Trophoblast cell (in vitro differentiated cells and primary cell): ENCODE measurements at regions not wholly inside any gene's neighbourhood (a gene's known extent, or its start where the extent isn't known, plus 50 kb on each side); places are given as distances from the start of the nearest gene placed in this dataset.
A peak's percentile ranks its signal among the peaks of the same experiment; 100 is the strongest.

Experiments
- DNase-seq, 2 donors: peaks; one replicate each; pipeline ENCODE4 v3.0.0-alpha.2; 2016
- H2AFZ ChIP-seq: 2 replicates; pipeline ENCODE4 v1.6.1; 2013; ENCODE audit warnings: low read length, moderate library complexity, mild to moderate bottlenecking; ENCODE audit not compliant: insufficient read depth, poor library complexity
- H2AK5ac ChIP-seq: 2 replicates; pipeline ENCODE4 v1.6.1; 2013; ENCODE audit warnings: mild to moderate bottlenecking, low read length
- H2BK120ac ChIP-seq: 2 replicates; pipeline ENCODE4 v1.6.1; 2013; ENCODE audit warnings: low read length, mild to moderate bottlenecking, moderate library complexity; ENCODE audit not compliant: insufficient read depth, poor library complexity
- H2BK12ac ChIP-seq: 2 replicates; pipeline ENCODE4 v1.6.1; 2013; ENCODE audit warnings: mild to moderate bottlenecking, low read length, moderate library complexity
- H2BK5ac ChIP-seq: 2 replicates; pipeline ENCODE4 v1.6.1; 2013; ENCODE audit warnings: low read length, low read depth, moderate library complexity, mild to moderate bottlenecking; ENCODE audit not compliant: poor library complexity
- H3K14ac ChIP-seq: 2 replicates; pipeline ENCODE4 v1.6.1; 2013; ENCODE audit warnings: mild to moderate bottlenecking, low read length
- H3K18ac ChIP-seq: 2 replicates; pipeline ENCODE4 v1.6.1; 2013; ENCODE audit warnings: mild to moderate bottlenecking, low read length
- H3K23ac ChIP-seq: 2 replicates; pipeline ENCODE4 v1.6.1; 2013; ENCODE audit warnings: low read length
- H3K27ac ChIP-seq: 2 replicates; pipeline ENCODE4 v1.5.1; 2013; ENCODE audit warnings: low read depth, mild to moderate bottlenecking, inconsistent platforms, low read length, moderate library complexity
- H3K27me3 ChIP-seq: 2 replicates; pipeline ENCODE4 v1.6.1; 2013; ENCODE audit warnings: inconsistent platforms, mild to moderate bottlenecking, low read length, moderate library complexity; ENCODE audit not compliant: insufficient read depth
- H3K36me3 ChIP-seq, 2 experiments: 1 replicate in 1 of 2; 2 replicates in 1 of 2; pipeline ENCODE4 v1.6.1; 2013; ENCODE audit warnings: low read length in 2 of 2, mild to moderate bottlenecking in 2 of 2, moderate library complexity in 1 of 2; ENCODE audit not compliant: insufficient read depth in 2 of 2, control insufficient read depth in 1 of 2
- H3K4ac ChIP-seq: 2 replicates; pipeline ENCODE4 v1.6.1; 2013; ENCODE audit warnings: low read depth, mild to moderate bottlenecking, low read length, moderate library complexity
- H3K4me1 ChIP-seq, 2 experiments: 1 replicate in 1 of 2; 2 replicates in 1 of 2; pipeline ENCODE4 v1.6.1; 2013; ENCODE audit warnings: low read length in 2 of 2, mild to moderate bottlenecking in 2 of 2, moderate library complexity in 1 of 2; ENCODE audit not compliant: insufficient read depth in 2 of 2, control insufficient read depth in 1 of 2
- H3K4me2 ChIP-seq: 2 replicates; pipeline ENCODE4 v1.6.1; 2013; ENCODE audit warnings: inconsistent platforms, mild to moderate bottlenecking, low read length, moderate library complexity
- H3K4me3 ChIP-seq: 2 replicates; pipeline ENCODE4 v1.5.1; 2013; ENCODE audit warnings: mild to moderate bottlenecking, low read depth, low read length, inconsistent platforms
- H3K79me1 ChIP-seq: one replicate; pipeline ENCODE4 v1.6.1; 2013; ENCODE audit warnings: low read length
- H3K79me2 ChIP-seq: 2 replicates; pipeline ENCODE4 v1.6.1; 2013; ENCODE audit warnings: low read length, mild to moderate bottlenecking; ENCODE audit not compliant: control insufficient read depth, insufficient read depth, poor library complexity
- H3K9ac ChIP-seq: 2 replicates; pipeline ENCODE4 v1.6.1; 2013; ENCODE audit warnings: mild to moderate bottlenecking, low read length
- H3K9me3 ChIP-seq: 2 replicates; pipeline ENCODE4 v1.6.1; 2013; ENCODE audit warnings: low read depth, mild to moderate bottlenecking, control low read depth, inconsistent platforms, low read length; ENCODE audit not compliant: insufficient read depth
- H4K12ac ChIP-seq: 2 replicates; pipeline ENCODE4 v1.6.1; 2013; ENCODE audit warnings: low read depth, mild to moderate bottlenecking, low read length, moderate library complexity
- H4K8ac ChIP-seq: 2 replicates; pipeline ENCODE4 v1.6.1; 2013; ENCODE audit warnings: low read depth, mild to moderate bottlenecking, low read length, moderate library complexity
- H4K91ac ChIP-seq: one replicate; pipeline ENCODE4 v1.6.1; 2013; ENCODE audit warnings: low read depth, mild to moderate bottlenecking, low read length, moderate library complexity
- WGBS: extraction: QIAGEN DNeasy Blood & Tissue Kit; methylation state at CpG from one replicate; pipeline ENCODE4 v1.1.7; 2013; ENCODE audit warnings: missing lambda C conversion rate; ENCODE audit not compliant: insufficient read length, insufficient coverage; ENCODE audit errors: extremely low coverage; 5-methylcytosine and 5-hydroxymethylcytosine counted together

DNA sequence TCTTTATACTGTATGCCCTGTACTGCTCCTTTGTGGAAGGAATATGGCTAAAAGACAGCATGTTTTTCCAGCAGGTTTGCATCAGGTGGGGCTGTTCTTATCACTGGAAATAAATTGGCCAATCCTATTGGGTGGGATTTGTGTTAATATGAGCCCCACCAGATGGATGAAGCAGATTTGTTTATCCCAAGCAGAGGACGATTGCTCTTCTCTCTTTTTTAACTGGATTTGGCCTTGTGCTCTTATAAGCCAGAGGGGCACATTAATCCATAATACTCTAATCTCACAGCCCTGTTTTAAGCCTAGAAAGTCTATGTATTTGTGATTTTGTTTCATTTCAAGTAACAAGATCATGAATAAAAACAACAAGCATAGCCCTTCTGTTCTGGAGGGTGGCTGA is 240.1 kb upstream of the ADARB2 start:
- no peaks in the 10 kb centered on the region for H3K4me1 ChIP-seq
- H4K12ac ChIP-seq, result no peak overlapping the region
- no peaks in the 10 kb centered on the region for H3K79me2 ChIP-seq
- no peak overlapping the region for H4K91ac ChIP-seq
- peaks cover 4% of the 10 kb centered on the region for H3K9me3 ChIP-seq
- DNase-seq, result no peak
- H3K23ac ChIP-seq, result no peak overlapping the region
- H3K4ac ChIP-seq, result no peak overlapping the region
- no peaks in the 10 kb centered on the region for H3K27me3 ChIP-seq
- no peak overlapping the region for H3K14ac ChIP-seq
- H3K36me3 ChIP-seq, result no peaks in the 10 kb centered on the region
- no peak overlapping the region for H3K27ac ChIP-seq
- no peak overlapping the region for H3K4me2 ChIP-seq
- no peak overlapping the region for H2BK120ac ChIP-seq
- H2BK12ac ChIP-seq, result no peak overlapping the region
- no peak overlapping the region for H4K8ac ChIP-seq
- no peak overlapping the region for H3K4me3 ChIP-seq
- H2AFZ ChIP-seq, result no peak overlapping the region
- H3K18ac ChIP-seq, result no peak overlapping the region
- no peak overlapping the region for H2AK5ac ChIP-seq
- WGBS, result no CpG with 5 or more reads among the region's 1 CpG
- no peaks in the 10 kb centered on the region for H3K79me1 ChIP-seq
- H3K9ac ChIP-seq, result no peak overlapping the region
- no peak overlapping the region for H2BK5ac ChIP-seq

DNA sequence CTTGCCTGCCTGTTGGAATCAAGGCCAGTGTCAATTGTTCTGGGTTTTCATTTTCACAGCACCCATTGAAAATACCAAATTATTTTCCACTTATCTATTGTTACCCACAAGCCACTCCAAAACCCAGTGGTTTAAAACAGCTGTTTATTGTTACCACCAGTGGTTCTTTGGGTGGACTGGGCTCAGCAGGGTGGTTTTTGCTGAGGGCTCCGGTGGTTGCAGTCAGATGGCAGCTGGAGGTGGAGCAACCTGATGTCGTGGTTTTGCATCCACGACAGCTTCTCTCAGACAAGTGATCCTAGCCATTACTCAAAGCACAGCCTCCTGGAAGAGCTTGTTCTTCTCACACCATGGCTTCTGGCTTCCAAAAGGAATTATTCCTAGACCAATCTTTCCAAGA is 235.1 kb upstream of the ADARB2 start:
- no peaks in the 10 kb centered on the region for H3K27me3 ChIP-seq
- H3K18ac ChIP-seq, result no peak overlapping the region
- H3K9ac ChIP-seq, result no peak overlapping the region
- no peak overlapping the region for H3K4ac ChIP-seq
- no peak overlapping the region for H4K91ac ChIP-seq
- no peak overlapping the region for H2AFZ ChIP-seq
- no peak overlapping the region for H4K8ac ChIP-seq
- no peaks in the 10 kb centered on the region for H3K36me3 ChIP-seq
- no peak overlapping the region for H2BK12ac ChIP-seq
- H4K12ac ChIP-seq, result no peak overlapping the region
- H3K4me2 ChIP-seq, result no peak overlapping the region
- H2AK5ac ChIP-seq, result no peak overlapping the region
- no peak overlapping the region for H3K23ac ChIP-seq
- H3K4me3 ChIP-seq, result no peak overlapping the region
- H3K14ac ChIP-seq, result no peak overlapping the region
- DNase-seq, result no peak
- WGBS, result no CpG with 5 or more reads among the region's 3 CpGs
- peaks cover 3% of the 10 kb centered on the region for H3K9me3 ChIP-seq
- H3K4me1 ChIP-seq, result no peaks in the 10 kb centered on the region
- no peak overlapping the region for H2BK120ac ChIP-seq
- no peaks in the 10 kb centered on the region for H3K79me2 ChIP-seq
- H2BK5ac ChIP-seq, result no peak overlapping the region
- no peaks in the 10 kb centered on the region for H3K79me1 ChIP-seq
- H3K27ac ChIP-seq, result no peak overlapping the region

GRCh38 chr10:1968257-1969033 is 231.1 kb upstream of the ADARB2 start:
- H2BK120ac ChIP-seq, result no peak overlapping the region
- H4K12ac ChIP-seq, result no peak overlapping the region
- no peak overlapping the region for H4K91ac ChIP-seq
- H2BK5ac ChIP-seq, result no peak overlapping the region
- H3K4me1 ChIP-seq, result no peaks in the 10 kb centered on the region
- peak overlapping the region; percentile 1 for H3K9ac ChIP-seq
- no peak overlapping the region for H3K14ac ChIP-seq
- H3K23ac ChIP-seq, result no peak overlapping the region
- H3K79me1 ChIP-seq, result no peaks in the 10 kb centered on the region
- H3K18ac ChIP-seq, result no peak overlapping the region
- no peak overlapping the region for H2AK5ac ChIP-seq
- no CpG with 5 or more reads among the region's 14 CpGs for WGBS
- no peak overlapping the region for H3K4ac ChIP-seq
- H3K79me2 ChIP-seq, result no peaks in the 10 kb centered on the region
- DNase-seq, result no peak
- H2BK12ac ChIP-seq, result no peak overlapping the region
- H3K27me3 ChIP-seq, result no peaks in the 10 kb centered on the region
- H3K4me3 ChIP-seq, result no peak overlapping the region
- no peak overlapping the region for H3K27ac ChIP-seq
- no peak overlapping the region for H3K4me2 ChIP-seq
- H3K9me3 ChIP-seq, result peaks cover 3% of the 10 kb centered on the region
- H3K36me3 ChIP-seq, result no peaks in the 10 kb centered on the region
- H4K8ac ChIP-seq, result no peak overlapping the region
- no peak overlapping the region for H2AFZ ChIP-seq

DNA sequence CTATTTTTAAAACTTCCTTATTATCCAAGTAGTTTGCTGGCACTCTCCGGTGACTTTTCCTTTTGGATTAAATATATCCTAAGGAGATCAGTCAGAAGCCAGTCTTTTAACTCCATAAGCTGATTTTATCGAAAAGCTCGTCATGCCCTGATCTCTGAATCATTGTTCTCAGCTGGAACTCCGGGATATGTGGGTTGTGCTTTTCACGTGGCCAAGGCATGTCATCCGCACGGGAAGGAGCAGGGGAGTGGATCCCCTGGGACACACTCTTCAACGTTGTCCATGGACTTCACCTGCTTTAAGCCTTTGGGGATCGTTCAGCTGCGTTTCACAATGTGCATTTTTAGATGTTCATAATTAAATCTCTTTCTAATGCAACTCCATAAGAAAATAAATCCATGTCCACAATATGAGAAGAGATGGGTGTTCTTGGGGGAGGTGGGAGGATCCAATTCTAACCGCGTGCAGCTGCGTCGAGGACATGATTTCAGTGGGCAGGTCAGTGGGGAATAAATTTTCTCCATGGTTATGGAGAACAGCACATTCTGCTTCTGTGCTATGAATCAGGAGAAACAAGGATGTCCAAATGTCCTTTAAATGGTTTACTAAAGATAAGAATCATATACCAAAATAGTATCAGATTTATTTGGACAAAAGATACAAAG is 229.5 kb upstream of the ADARB2 start:
- no peak overlapping the region for H2BK12ac ChIP-seq
- H4K12ac ChIP-seq, result no peak overlapping the region
- no peak overlapping the region for H4K91ac ChIP-seq
- H3K9me3 ChIP-seq, result peaks cover 3% of the 10 kb centered on the region
- H3K79me2 ChIP-seq, result no peaks in the 10 kb centered on the region
- no peak overlapping the region for H3K23ac ChIP-seq
- no peaks in the 10 kb centered on the region for H3K79me1 ChIP-seq
- H3K4ac ChIP-seq, result no peak overlapping the region
- no peaks in the 10 kb centered on the region for H3K27me3 ChIP-seq
- no peak overlapping the region for H3K4me2 ChIP-seq
- no peaks in the 10 kb centered on the region for H3K36me3 ChIP-seq
- H3K4me3 ChIP-seq, result no peak overlapping the region
- H2AK5ac ChIP-seq, result no peak overlapping the region
- H3K27ac ChIP-seq, result no peak overlapping the region
- no peak overlapping the region for H2AFZ ChIP-seq
- no CpG with 5 or more reads among the region's 14 CpGs for WGBS
- no peak for DNase-seq
- H3K9ac ChIP-seq, result no peak overlapping the region
- H3K18ac ChIP-seq, result no peak overlapping the region
- H4K8ac ChIP-seq, result no peak overlapping the region
- no peak overlapping the region for H3K14ac ChIP-seq
- no peaks in the 10 kb centered on the region for H3K4me1 ChIP-seq
- no peak overlapping the region for H2BK5ac ChIP-seq
- H2BK120ac ChIP-seq, result no peak overlapping the region
